Caco-2 (cell line): ENCODE measurements at regions not wholly inside any gene's neighbourhood (a gene's known extent, or its start where the extent isn't known, plus 50 kb on each side); places are given as distances from the start of the nearest gene placed in this dataset.

ENCODE experiments used
- BruUV-seq: library from RNA; stranded (reverse); fragments of 400-500 nt; replicated peaks from 2 replicates; lab custom pipeline; 2021; lab: Mats Ljungman, UMichigan
- CTCF ChIA-PET: fragments of 300-600 bp; sonication (Branson Sonifier 250); formaldehyde crosslinking; loops from one replicate; lab custom pipeline; 2022; ENCODE audit warnings: antibody characterized with exemption; lab: Charles Lee
- POLR2A ChIA-PET: fragments of 300-600 bp; sonication (Branson Sonifier 250); formaldehyde crosslinking; loops from one replicate; lab custom pipeline; 2022; ENCODE audit warnings: antibody characterized with exemption; lab: Charles Lee
- DNase-seq, 2 experiments: peaks; one replicate each; pipeline versions ENCODE4 v3.0.0 to v3.0.0-alpha.2; 2020 to 2022
- H3K27me3 ChIP-seq: replicated peaks from 2 replicates; pipeline ENCODE4 v1.6.0; 2011; ENCODE audit warnings: low read length; ENCODE audit not compliant: control insufficient read depth, insufficient read depth
- H3K36me3 ChIP-seq: 2 replicates; pipeline ENCODE4 v1.5.1; 2011; ENCODE audit warnings: low read length; ENCODE audit not compliant: control insufficient read depth, insufficient read depth
- H3K4me1 ChIP-seq: fragments of 250-450 bp; sonication (Bioruptor Pico); 2 replicates; pipeline ENCODE4 v1.5.1; 2020; ENCODE audit warnings: mild to moderate bottlenecking
- H3K4me3 ChIP-seq: 2 replicates; pipeline ENCODE4 v1.5.1; 2011; ENCODE audit warnings: low read depth, mild to moderate bottlenecking, control low read depth, low read length
- H3K9me3 ChIP-seq: fragments of 250-450 bp; sonication (Bioruptor Pico); 2 replicates; pipeline ENCODE4 v1.5.1; 2020; ENCODE audit warnings: mild to moderate bottlenecking, moderate library complexity
- H3K27ac Mint-ChIP-seq: one replicate; pipeline ENCODE4 v1.8.0; 2022; ENCODE audit warnings: mixed read lengths; ENCODE audit not compliant: unreplicated experiment
- H3K27me3 Mint-ChIP-seq: one replicate; pipeline ENCODE4 v1.8.0; 2022; ENCODE audit warnings: mixed read lengths; ENCODE audit not compliant: insufficient read depth, unreplicated experiment
- H3K36me3 Mint-ChIP-seq: one replicate; pipeline ENCODE4 v1.8.0; 2022; ENCODE audit warnings: mild to moderate bottlenecking, mixed read lengths; ENCODE audit not compliant: insufficient read depth, unreplicated experiment
- H3K4me1 Mint-ChIP-seq: one replicate; pipeline ENCODE4 v1.8.0; 2022; ENCODE audit warnings: low read depth, mixed read lengths; ENCODE audit not compliant: unreplicated experiment
- H3K4me3 Mint-ChIP-seq: one replicate; pipeline ENCODE4 v1.8.0; 2022; ENCODE audit warnings: mild to moderate bottlenecking, moderate library complexity, mixed read lengths; ENCODE audit not compliant: unreplicated experiment
- H3K9me3 Mint-ChIP-seq: one replicate; pipeline ENCODE4 v1.8.0; 2022; ENCODE audit warnings: mixed read lengths; ENCODE audit not compliant: unreplicated experiment
- intact Hi-C: fragments of 100-400 bp; cut with micrococcal nuclease; formaldehyde crosslinking; loops from one replicate; pipeline ENCODE4 v1.10.0; 2022; ENCODE audit not compliant: unreplicated experiment
- TF ChIP-seq, protein P1 (sequence below), 2 experiments: fragments of 200-600 bp in 1 of 2; IDR thresholded peaks; 1 replicate in 1 of 2; 2 replicates in 1 of 2; pipeline versions ENCODE4 v1.5.1 to v1.8.0; 2011 to 2022; ENCODE audit warnings: antibody characterized with exemption in 1 of 2, control low read depth in 1 of 2, inconsistent platforms in 1 of 2, low read depth in 1 of 2, low read length in 1 of 2, mild to moderate bottlenecking in 1 of 2, moderate library complexity in 1 of 2; ENCODE audit not compliant: insufficient read depth in 1 of 2, severe bottlenecking in 1 of 2, unreplicated experiment in 1 of 2

DNA sequence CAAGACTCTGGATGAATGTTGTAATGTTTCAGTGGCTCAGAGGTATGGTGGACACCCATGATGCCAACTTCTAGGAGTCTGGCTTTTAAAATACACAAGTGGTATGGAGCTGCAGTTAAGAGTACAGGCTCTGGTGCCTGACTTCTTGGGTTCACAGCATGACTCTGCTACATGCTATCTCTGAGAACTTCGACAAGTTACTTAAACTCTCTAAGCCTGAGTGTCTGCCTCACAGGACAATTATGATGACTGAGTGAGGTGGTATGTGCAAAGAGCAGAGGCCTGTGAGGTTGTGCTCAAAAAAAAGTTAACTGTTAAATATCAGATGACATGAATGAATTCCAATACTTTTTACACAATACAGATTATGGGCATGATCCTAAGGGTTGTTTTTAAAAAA lies 90.9 kb upstream of the SRD5A3 start:
- Mint-ChIP-seq H3K4me1 (no peaks in the 10 kb centered on the region), H3K36me3 (no peaks in the 10 kb centered on the region), H3K27me3 (peaks cover 8% of the 10 kb centered on the region), H3K9me3 (no peaks in the 10 kb centered on the region), H3K4me3 (no peak overlapping the region), H3K27ac (no peak overlapping the region)
- no peaks in the 10 kb centered on the region for H3K4me1 ChIP-seq
- POLR2A ChIA-PET = no interaction called here
- TF ChIP-seq, protein P1, sequence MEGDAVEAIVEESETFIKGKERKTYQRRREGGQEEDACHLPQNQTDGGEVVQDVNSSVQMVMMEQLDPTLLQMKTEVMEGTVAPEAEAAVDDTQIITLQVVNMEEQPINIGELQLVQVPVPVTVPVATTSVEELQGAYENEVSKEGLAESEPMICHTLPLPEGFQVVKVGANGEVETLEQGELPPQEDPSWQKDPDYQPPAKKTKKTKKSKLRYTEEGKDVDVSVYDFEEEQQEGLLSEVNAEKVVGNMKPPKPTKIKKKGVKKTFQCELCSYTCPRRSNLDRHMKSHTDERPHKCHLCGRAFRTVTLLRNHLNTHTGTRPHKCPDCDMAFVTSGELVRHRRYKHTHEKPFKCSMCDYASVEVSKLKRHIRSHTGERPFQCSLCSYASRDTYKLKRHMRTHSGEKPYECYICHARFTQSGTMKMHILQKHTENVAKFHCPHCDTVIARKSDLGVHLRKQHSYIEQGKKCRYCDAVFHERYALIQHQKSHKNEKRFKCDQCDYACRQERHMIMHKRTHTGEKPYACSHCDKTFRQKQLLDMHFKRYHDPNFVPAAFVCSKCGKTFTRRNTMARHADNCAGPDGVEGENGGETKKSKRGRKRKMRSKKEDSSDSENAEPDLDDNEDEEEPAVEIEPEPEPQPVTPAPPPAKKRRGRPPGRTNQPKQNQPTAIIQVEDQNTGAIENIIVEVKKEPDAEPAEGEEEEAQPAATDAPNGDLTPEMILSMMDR (IDR thresholded peaks at IDR 0.05; ENCODE audit: insufficient read depth in 1 of 2, low read depth in 1 of 2, low read length in 1 of 2, severe bottlenecking in 1 of 2, unreplicated experiment in 1 of 2) = no peak
- intact Hi-C loops = no loop called here
- CTCF ChIA-PET = no interaction called here
- no TSS peak for BruUV-seq
- no peaks in the 10 kb centered on the region for H3K9me3 ChIP-seq
- H3K36me3 ChIP-seq = no peaks in the 10 kb centered on the region
- no peak overlapping the region for H3K4me3 ChIP-seq
- no peaks in the 10 kb centered on the region for H3K27me3 ChIP-seq
- DNase-seq = no peak

DNA sequence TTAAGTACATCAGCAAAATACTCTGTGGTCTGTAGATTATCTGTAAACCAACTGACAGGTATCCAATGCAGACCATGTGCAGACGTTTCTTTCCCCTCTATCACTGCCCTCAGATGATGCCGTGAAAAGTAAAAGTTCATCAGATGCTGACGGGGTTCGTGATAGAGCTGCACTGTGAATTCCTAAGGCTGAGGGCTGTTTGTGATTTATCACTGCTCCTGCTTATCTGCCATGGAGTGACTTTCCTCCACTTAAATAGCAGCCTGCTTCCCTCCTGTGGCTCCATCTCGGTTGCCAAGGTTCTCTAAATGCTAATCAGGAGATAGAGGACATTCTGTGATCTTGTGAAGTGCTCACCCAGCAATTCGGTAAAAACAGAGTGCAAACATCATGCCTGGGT lies 89.3 kb upstream of the SRD5A3 start:
- Mint-ChIP-seq H3K4me1 (no peaks in the 10 kb centered on the region), H3K4me3 (no peak overlapping the region), H3K27me3 (peaks cover 8% of the 10 kb centered on the region), H3K27ac (no peak overlapping the region), H3K36me3 (no peaks in the 10 kb centered on the region), H3K9me3 (no peaks in the 10 kb centered on the region)
- Histone ChIP-seq H3K36me3 (no peaks in the 10 kb centered on the region), H3K27me3 (no peaks in the 10 kb centered on the region), H3K4me1 (no peaks in the 10 kb centered on the region), H3K9me3 (no peaks in the 10 kb centered on the region), H3K4me3 (no peak overlapping the region)
- intact Hi-C loops = no loop called here
- ChIA-PET POLR2A (no interaction called here), CTCF (no interaction called here)
- DNase-seq = no peak
- BruUV-seq = no TSS peak
- TF ChIP-seq, protein P1 (IDR thresholded peaks at IDR 0.05; ENCODE audit: insufficient read depth in 1 of 2, low read depth in 1 of 2, low read length in 1 of 2, severe bottlenecking in 1 of 2, unreplicated experiment in 1 of 2) = no peak

DNA sequence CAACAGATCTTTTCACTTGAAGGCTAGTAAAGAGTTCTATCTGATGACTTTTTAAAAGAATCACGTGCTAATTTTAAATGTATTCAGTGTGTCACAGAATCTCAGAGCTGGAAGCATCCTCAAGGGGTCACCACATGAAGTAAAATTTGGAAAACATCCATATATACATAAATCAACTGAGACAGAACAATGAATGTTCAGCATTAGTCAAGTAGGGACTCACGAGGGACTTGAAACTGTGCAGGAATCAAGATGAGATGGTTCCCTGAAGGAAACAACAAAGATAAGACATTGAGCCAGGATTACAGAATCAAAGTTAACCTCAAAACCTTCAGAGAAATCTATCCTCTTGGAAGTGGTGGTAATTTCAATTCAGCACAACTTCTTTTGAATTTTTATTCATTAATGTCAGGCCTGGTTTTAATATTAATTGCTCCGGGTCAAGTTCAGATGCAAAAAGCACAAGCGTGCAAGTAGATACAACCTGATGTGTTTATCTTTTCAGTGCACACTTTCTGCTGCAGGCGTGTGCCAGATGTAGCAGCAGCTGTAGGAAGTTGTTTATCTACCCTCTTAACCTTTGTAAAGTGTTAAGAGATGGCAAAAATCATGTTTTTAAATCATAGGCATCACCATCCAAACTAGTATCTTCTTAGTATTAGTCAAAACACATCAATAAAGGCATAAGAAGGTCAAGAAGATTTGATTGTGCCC lies 87.7 kb upstream of the SRD5A3 start:
- Histone ChIP-seq H3K27me3 (no peaks in the 10 kb centered on the region; the same call in 1 of the 2 replicates), H3K4me3 (no peak overlapping the region), H3K4me1 (no peaks in the 10 kb centered on the region), H3K36me3 (no peaks in the 10 kb centered on the region), H3K9me3 (no peaks in the 10 kb centered on the region)
- Mint-ChIP-seq H3K36me3 (no peaks in the 10 kb centered on the region), H3K9me3 (no peaks in the 10 kb centered on the region), H3K27ac (no peak overlapping the region), H3K4me1 (no peaks in the 10 kb centered on the region), H3K4me3 (no peak overlapping the region), H3K27me3 (peaks cover 8% of the 10 kb centered on the region)
- intact Hi-C loops = no loop called here
- TF ChIP-seq, protein P1 (IDR thresholded peaks at IDR 0.05; ENCODE audit: insufficient read depth in 1 of 2, low read depth in 1 of 2, low read length in 1 of 2, severe bottlenecking in 1 of 2, unreplicated experiment in 1 of 2) = no peak
- CTCF ChIA-PET = no interaction called here
- BruUV-seq = no TSS peak
- no peak for DNase-seq
- POLR2A ChIA-PET = no interaction called here
